ENCODE measurements at regions not wholly inside any gene's neighbourhood (a gene's known extent, or its start where the extent isn't known, plus 50 kb on each side); places are given as distances from the start of the nearest gene placed in this dataset.

DNA sequence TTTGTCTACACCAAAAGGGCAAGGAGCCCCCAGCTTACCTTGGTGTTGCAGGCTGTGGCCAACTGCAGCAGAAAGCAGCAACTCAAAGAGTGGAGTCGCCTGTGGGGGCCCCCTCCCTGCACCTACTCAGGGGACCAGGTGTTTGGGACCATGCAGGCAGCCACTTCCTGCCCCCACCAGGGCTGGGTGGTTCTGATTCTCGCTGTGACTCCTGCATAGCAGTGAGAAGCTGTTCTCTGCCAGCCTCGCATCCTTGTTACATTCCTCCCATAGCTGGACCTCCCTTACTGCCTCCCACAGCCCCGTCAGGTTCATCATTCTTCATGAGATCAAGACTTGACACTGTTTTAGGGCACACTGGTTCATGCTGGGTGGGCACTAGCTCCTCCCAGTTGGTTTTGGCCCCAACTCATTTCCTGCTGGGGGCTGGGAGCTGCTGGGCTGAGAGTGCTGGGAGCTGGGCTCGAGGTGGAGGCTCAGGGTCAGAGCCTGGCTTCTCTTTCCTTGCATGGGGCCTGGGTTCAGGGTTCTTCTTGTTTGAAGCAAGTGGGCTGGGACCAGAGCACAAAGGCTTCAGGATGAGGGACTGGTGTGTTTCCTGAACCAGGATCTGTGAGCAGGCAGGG lies 146.9 kb upstream of the C1orf174 start:
- DNase-seq, result no peak

DNA sequence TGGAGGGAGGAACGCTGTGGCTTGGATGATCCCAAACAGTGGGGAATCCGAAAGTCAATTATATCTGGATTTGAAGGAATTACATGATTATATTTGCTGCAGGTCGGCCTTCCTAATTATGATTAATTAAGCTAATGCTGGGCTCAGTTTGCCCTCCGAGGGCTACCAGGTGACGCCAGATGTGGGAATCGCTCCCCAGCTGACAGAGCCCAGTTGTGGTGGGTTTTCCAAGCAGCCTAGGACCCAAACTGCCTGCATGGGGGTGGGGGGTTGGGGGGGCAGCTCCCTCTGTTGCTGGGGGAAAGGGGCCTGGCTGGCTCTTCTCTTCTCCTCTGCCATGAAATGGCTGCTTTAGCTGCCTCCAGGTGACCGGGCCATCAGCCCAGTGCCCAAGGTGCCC lies 147.6 kb upstream of the C1orf174 start:
- no peak for DNase-seq

DNA sequence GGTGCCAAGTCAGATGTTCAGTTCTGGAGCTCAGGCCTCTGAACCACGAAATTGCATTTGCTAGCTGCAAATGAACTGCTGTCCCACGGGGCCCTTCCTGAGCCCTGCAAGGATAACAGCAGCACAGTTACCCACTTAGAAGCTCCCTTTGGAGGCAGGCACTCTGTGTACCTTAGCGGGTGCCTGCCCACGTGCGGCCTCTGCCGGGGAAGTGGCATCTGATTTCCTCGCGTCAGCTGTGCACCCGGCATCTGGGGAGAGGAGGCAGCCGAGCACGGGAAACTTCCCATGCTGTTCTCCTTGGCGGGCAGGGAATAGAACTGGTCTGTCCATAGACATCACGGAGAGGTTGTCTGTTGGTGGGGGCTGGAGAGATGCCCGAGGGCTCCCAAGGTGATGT lies 148.0 kb upstream of the C1orf174 start:
- no peak for DNase-seq

DNA sequence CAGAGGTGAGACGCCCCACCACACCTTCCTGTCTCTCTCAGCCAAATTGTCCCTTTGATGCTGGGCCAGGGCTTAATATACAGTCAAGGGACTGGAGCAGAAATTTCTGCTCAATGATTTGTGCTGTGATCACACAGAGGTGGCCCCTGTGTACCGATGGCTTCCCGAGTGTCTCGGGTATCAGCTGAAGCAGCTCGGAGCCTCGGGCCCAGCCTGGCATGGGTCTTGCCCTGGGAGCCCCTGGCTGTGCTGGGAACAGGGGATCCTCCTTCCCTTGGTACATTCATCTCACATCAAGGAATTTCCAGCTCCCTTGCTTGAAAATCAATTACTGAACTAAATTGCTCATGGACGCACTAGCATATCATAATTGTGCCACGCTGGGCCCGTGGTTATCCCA lies 148.8 kb upstream of the C1orf174 start:
- no peak for DNase-seq

DNA sequence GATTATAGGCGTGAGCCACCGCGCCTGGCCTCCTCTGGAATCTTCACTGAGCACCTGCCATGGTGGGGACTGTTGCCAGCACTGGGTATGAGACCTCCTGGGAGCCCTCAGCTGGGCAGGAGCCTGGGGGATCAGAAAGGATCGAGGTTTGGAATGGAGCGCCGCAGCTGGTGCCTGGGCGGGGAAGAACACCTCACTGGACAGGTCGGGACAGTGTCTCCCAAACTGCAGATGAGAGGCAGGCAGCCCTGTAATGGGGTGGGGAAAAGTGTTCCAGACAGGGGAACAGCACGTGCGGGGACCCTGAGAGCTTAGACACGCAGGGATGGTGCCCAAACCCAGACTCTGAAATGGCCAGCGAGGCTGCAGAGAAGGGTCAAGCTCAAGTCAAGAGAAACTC lies 150.9 kb upstream of the C1orf174 start:
- DNase-seq, result no peak

DNA sequence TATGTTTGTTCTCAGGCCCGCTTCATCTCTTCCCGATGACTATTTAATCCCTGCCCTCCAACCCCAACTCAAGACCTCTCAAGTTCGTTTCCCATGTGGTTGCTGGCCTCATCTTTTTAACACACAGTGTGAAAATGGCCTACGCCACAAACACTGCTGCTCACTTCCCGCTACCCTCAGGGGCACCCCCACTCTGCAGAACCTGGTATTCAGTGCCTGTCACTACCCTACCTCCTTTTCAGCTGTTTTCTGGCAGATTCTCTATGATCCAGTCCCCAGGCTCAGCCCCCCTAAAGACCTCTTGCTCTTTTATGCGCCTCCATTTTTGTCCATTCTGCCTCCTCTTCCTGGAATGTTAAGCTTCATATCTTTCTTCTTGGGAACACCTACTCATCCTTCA lies 152.6 kb upstream of the C1orf174 start:
- no peak for DNase-seq

DNA sequence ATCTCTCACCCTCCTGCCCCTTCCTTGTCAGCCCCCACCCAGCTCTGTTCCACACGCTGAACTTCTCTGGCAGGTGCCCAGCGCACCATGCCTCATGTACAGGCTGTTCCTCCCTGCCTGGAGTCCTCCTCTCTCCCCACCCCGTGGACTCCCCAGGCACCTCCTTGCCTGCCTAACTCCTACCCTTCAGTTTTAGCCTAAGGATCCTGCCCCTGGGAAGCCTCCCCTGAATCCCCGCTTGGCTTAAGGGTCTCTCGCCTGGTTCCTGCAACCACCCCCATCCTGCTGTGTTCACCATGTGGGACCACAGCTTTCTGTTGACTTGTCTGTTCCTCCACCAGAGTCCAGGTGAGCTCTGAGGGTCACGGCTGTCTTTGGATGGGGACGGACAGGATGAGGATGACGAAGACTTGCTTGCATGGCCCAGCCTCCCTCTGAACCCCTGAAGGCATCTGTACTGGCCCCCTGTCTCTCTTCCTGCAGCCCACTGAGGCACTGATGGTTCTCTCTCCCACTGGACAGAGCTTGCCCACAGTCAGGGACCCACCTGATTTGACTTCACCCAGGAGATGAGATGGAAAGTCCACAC lies 153.2 kb upstream of the C1orf174 start:
- no peak for DNase-seq

DNA sequence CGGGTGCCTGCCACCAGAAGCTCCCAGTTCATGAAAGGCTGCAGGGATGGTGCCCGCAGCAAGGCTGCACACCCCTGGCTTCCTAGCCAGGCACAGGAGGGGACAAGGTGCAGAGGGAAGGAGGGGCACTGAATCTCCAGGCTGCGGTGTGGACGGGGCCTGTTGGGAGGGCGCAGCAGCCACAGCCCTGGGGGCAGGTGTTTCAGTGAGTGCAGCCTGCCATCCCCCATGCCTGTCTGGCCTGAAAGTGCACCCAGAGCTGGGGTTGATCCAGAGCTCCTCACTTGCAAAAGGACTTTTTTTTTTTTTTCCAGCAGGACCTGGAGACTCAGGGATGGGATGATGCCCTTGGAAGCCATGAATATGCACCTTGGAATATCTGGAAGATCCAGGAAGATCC lies 153.7 kb upstream of the C1orf174 start:
- DNase-seq, result no peak

DNA sequence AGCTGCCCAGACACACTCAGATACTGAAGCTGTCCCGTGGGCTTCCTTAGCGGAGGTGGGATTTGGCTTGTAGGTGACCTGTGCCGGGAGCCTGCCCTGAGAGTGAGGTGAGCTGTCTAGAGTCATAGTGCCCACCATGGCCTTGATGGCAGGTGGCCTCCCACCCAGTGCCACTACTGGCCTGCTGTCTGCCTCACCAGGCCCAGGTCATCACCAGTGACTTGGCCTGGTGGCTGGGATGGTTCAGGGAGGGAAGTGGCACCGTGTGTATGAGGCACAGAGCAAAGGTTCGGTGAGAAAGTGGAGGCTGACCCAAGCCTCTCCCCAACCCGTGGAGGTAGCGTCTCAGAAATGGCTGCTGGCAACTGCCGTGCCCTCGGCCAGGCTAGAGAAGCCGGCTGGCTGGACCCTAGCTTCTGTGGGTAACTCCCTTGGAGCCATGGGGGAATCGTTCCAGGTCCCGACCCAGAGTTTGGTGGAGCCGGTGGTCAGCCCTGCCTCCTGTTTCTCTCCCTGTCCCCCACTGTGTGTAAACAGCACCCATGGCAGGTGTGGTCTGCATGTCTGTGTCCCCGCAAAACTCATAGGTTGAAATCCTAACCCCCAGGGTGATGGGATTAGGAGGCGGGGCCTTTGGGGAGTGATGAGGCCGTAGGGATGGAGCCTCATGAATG lies 155.4 kb upstream of the C1orf174 start:
- no peak for DNase-seq

DNA sequence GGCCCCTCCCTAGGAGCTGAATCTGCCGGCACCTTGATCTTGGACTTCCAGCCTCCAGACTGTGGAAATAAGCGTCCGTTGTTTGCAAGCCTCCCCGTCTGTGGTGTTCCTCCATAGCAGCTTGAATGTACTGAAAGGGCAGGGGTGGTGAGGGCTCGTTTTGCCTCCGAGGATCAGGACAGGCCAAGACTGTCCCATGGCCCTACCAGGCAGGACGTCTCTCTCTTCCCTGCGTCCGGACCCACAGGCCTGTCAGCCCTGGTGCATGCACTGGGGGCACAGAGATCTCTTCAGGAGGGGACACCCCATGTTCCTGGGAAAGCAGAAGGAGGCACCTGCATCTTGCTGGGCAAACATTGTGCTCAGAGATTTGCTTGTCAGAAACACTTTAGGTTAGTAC lies 156.3 kb upstream of the C1orf174 start:
- DNase-seq, result no peak

DNA sequence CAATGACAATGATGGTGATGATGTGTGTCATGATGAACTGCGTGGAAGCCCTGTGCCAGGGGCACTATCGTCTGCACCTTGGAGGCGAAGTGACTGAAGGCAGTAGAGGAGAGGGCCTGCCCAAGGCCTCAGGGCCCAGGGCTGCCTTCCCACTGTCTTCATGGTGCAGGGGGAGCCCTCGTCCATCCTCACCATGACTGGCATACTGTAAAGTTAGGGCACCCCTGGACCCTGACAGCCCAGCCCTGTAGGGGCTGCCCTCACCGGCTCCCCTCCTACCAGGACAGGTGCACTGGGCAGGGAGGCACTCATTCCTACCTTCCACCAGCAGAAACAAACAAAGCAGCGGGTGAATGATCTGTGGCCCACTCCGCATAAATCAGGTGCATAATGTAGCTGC lies 156.9 kb upstream of the C1orf174 start:
- DNase-seq, result no peak

DNA sequence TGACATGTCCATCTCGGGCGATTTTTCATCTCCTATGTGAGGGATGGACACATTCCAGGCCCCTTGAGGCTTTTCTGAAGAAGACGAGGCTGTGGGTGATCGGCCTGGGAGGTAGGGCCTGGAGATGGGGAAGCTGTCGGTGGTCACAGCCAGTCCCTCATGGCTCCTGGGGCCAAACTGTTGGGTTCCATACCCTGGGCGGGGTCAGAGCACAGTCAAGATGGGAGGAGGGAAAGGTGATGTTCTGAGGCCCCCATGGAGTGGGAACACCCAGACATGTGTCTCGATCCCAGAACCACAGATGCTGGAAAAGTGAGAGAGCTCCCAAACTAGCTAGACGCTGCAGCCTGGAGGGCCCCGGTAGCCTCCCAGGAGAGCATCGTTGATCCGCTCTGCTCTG lies 157.5 kb upstream of the C1orf174 start:
- DNase-seq, result no peak

DNA sequence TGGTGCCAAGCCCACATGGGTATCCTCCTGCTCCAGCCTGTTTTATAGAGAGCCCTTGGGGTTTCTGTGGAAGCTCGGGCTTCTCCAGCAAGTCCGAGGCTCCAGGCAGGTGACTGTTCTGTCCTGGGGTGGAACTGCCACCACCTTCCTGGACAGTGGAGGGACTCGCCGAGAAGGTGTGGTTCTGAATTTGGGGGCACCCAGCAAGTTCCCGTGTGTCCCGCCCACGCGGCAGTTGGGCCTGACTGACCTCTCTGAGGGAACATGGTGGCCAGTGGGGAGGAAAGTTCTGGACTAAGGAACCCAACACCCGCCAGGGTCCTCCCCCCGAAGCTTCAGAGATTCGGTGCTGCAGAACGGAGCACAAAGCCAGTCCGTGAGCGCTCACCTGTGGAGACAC lies 158.1 kb upstream of the C1orf174 start:
- no peak for DNase-seq

DNA sequence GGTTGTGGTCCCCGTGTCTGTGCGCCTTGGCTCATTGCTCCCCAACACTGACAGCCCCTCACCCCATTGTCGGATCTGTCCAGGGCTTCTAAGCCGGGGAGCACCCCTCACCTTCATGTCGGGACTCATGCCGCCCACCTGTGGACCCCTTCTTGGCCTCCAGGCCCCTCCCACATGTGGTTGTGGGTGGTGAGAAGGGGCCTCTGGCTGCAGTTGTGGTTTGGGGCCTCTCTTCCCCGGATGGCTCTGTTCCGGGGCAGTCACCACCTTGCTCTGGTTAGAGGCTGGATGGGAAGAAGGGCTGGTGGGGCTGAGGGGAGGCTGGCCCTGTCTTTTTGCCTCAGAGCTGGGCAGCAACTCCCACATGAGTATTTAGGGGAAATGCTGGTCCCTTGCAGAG lies 158.6 kb upstream of the C1orf174 start:
- DNase-seq, result no peak

DNA sequence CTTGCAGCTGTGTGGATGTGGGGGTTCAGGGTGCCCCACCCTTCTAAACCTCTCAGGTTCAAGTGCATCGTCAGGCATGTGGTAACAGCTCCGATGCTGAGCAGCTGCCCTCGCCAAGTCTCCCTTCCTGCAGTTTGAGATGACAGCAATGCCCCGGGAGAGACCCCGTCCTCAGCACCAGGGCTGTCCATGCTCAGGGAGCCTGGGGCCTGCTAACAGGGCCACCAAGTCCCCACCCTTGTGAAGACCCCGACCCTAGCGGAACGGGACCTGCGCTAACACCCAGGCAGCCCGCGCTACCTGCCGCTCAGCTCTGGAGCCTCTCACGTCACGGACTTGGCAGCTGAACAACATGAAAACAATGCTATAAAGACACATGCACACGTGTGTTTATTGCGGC lies 159.2 kb upstream of the C1orf174 start:
- DNase-seq, result no peak

DNA sequence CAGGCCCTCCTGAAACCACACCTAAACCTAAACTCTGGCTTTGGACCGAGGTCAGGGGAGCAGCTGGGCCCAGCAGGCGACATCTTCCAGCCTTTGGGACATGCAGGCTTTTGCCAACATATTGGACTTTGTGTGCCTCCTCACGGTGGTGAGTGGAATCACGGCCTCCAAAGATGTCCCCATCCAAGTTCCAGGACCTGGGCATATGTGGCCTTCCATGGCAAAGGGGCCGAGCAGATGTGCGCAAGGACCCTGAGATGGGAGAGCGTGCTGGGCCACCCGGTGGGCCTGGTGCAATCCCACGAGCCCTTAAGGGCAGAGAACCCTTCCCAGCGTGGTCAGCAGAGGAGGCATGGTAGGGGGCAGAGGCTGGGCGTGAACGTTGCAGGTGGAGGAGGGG lies 160.8 kb upstream of the C1orf174 start:
- no peak for DNase-seq

DNA sequence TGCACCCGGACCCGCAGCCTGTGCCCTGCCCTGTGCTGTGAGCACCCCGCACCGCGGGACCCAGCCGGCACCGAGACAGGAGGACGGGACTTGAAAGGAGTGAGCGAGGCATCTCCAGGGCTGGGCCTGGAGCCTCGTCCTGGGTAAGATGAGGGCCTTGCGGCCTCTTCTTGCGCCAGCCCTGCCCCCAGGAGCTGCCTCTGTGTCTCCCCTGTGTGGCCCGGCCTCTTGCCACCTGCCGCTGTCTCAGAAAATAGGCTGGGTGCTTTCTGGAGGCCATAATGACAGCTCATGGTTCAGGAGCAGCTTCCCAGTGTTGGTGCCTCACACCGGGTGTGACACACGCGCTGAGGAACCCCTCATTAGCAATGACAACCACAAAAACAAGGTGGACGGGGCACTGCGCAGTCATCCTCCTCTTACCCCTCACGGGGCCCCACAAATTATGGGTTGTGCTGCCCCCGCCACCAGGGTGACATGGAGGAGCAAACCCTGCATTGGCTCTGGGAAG lies 161.5 kb upstream of the C1orf174 start:
- no peak for DNase-seq

DNA sequence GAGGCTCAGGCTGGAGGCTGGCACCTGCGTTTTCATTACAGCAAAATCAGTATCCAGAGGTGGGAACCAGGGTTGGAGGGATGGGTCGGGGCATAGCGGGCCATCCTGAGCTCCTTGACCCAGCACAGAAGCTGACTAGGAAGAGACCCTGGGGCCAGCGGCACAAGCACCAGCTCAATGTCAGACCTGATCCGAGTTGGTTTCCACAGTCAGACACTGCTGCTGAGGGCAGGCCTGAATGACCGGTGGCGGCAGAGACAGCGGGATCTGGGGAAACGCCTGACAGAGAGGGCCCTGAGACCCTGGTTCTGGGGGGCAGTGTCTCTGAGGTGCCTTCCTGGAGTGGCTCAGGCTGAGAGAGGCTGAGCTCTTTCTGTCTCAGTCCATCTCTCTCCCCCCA lies 162.0 kb upstream of the C1orf174 start:
- no peak for DNase-seq

DNA sequence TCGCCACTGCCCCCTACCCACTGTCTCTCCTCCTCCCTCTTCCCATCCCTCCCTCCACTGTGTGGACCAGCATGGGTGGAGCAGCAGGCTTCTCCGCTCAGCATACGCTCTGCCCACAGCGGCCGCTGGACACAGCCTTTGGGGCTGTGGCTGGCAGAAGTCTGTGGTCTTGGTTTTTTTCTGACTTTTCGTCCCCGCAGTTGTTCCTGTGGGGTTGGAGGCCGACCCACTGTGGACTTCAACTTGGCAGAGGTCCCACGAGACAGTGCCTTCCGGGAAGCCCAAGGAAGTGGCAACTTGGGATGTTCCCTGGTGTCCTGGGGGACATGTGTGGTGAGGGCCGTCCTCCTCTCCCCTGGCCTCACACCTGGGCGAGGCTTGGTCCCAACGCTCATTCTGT lies 162.5 kb upstream of the C1orf174 start:
- no peak for DNase-seq

DNA sequence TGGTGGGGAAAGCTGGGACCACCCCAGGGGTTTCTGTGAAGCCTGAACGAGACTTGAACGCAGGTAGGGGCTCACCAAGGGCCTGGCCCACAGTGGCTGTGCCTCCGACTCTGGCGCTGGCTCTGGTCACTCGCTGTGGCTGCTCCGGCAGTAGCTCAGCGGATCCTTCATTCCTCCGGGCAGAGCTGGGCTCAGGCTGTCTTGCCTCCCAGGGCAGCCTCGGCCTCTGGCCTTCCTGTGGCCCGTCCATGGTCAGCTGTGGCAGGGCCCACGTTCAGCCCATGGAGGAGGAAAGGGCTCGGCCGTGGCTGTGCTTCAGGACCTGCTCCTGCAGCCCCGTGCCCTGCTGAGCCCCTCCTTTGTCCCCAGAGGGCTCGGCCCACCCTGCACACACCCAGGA lies 162.9 kb upstream of the C1orf174 start:
- DNase-seq, result no peak

DNA sequence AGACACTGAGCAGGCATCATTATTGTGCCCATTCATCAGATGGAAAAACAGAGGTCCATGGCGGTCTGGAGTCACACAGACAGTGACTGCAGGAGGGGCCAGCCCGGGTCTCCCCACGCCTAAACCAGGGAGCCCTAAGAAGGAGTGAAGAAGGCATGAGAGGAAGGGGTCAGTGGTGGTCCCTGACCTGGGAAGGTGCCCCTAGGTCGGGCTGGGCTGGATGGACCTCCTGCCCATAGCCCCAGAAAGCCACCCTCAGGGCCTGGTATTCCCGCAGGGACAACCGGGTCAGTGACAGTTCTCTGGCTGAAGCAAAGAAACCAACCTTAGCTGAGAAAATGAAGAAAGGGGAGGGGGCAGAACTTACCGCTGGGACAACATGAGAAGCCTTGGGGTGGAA lies 163.4 kb upstream of the C1orf174 start:
- no peak for DNase-seq

DNA sequence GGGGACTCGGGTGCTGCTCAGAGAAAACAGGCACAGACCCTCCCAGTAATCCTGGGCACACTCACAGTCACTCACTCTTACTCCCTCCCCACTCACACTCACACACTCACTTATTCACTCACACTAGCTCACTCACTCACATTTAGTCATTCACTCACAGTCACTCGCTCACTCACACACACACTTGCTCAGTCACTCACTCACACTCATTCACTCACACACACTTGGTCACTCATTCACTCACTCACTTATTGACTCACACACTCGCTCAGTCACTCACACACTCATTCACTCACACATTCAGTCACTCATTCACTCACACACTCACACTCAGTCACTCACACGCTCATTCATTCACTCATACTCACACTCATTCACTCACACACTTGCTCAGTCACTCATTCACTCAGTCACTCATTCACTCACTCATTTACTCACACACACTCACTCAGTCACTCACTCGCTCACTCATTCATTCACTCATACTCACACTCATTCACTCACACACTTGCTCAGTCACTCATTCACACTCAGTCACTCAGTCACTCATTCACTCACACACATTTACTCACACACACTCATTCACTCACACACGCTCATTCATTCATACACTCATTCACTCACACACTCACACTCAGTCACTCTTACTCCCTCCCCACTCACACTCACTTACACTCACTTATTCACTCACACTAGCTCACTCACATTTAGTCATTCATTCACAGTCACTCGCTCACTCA lies 164.2 kb upstream of the C1orf174 start:
- DNase-seq, result no peak

DNA sequence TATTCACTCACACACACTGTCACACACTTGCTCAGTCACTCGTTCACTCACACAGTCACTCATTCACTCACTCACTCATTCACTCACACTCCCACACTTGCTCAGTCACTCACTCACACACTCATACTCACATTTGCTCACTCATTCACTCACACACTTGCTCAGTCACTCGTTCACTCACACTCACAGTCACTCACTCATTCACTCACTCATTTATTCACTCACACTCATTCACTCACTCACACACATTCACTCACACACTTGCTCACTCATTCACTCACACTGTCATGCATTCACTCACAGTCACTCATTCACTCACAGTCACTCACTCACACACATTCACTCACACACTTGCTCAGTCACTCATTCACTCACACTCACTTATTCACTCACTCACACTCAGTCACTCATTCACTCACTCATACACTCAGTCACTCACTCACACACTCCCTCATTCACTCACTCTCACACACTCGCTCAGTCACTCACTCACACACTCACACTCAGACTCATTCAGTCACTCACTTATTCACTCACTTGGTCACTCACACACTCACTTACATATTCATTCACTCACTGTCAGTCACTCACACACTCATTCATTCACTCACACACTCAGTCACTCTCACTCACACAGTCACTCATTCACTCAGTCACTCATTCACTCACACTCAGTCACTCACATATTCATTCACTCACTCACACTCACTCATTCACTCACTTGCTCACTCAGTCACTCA lies 167.0 kb upstream of the C1orf174 start:
- DNase-seq, result no peak

Measured in activated naive CD4-positive, alpha-beta T cell treated with Interleukin-2 at 50 U/mL for 16 hours (primary cell).